Right lobe of liver (tissue), 6 donors: ENCODE measurements at regions not wholly inside any gene's neighbourhood (a gene's known extent, or its start where the extent isn't known, plus 50 kb on each side); places are given as distances from the start of the nearest gene placed in this dataset.
A peak's percentile ranks its signal among the peaks of the same experiment; 100 is the strongest.

Experiments used
- ATAC-seq, 4 donors: fragments of 200-7000 bp; cut with Tn5 transposase; one replicate each; pipeline ENCODE4 v1.9.1; 2020; ENCODE audit warnings: mild to moderate bottlenecking in 4 of 4, moderate library complexity in 4 of 4
- DNase-seq, 3 donors: peaks; one replicate each; pipeline ENCODE4 v3.0.0-alpha.2; 2020
- H3K27ac ChIP-seq, 3 donors: fragments of 200-600 bp; one replicate each; pipeline ENCODE4 v1.8.0; 2022
- H3K27me3 ChIP-seq, 2 donors: fragments of 200-600 bp; one replicate each; pipeline ENCODE4 v1.8.0; 2022
- H3K36me3 ChIP-seq, 4 donors: fragments of 200-600 bp; sonication (generic) in 1 of 4; one replicate each; pipeline versions ENCODE4 v1.5.1 to v1.8.0; 2017 to 2022; ENCODE audit warnings: control low read depth in 1 of 4
- H3K4me1 ChIP-seq, 4 donors: fragments of 200-600 bp; sonication (generic) in 1 of 4; one replicate each; pipeline versions ENCODE4 v1.5.1 to v1.8.0; 2017 to 2022; ENCODE audit warnings: control low read depth in 1 of 4
- H3K4me3 ChIP-seq, 3 donors: fragments of 200-600 bp; one replicate each; pipeline ENCODE4 v1.8.0; 2022
- H3K9me3 ChIP-seq, 4 donors: fragments of 200-600 bp; sonication (generic) in 1 of 4; one replicate each; pipeline versions ENCODE4 v1.5.1 to v1.8.0; 2017 to 2022; ENCODE audit warnings: control low read depth in 1 of 4
- CTCF ChIP-seq, 4 donors: fragments of 200-600 bp in 3 of 4; fragments of 450-650 bp in 1 of 4; IDR thresholded peaks; one replicate each; pipeline versions ENCODE4 v1.5.1 to v1.8.0; 2016 to 2022; ENCODE audit warnings: antibody characterized with exemption in 4 of 4, mild to moderate bottlenecking in 2 of 4
- POLR2A ChIP-seq: fragments of 450-650 bp; IDR thresholded peaks from one replicate; pipeline ENCODE4 v1.6.1; 2017; ENCODE audit warnings: antibody characterized with exemption, mild to moderate bottlenecking
- WGBS: methylation state at CpG from one replicate; pipeline ENCODE4 v1.1.6; 2018; ENCODE audit warnings: low coverage, low lambda C conversion rate; ENCODE audit not compliant: insufficient coverage; ENCODE audit errors: missing lambda C conversion rate; 5-methylcytosine and 5-hydroxymethylcytosine counted together
- intact Hi-C, 2 donors: fragments of 100-400 bp; cut with DNase I; formaldehyde crosslinking; loops; one replicate each; pipeline versions ENCODE4 v1.11.2 to v1.14.1; 2022
- donor health status: DM: no; HTN: yes; CAD: no.
- donor health status: DM: no; HTN: no; CAD: no.
- donor health status: DM: no; HTN: no; CAD: no.
- donor health status: DM: no; HTN: yes; CAD: no.
- donor health status: DM: no; HTN: yes; CAD: no.

GRCh38 chr22:49308300-49308699 is 519.4 kb downstream of the BRD1 start:
- H3K36me3 ChIP-seq = no peaks in the 10 kb centered on the region
- H3K4me1 ChIP-seq = no peaks in the 10 kb centered on the region
- H3K9me3 ChIP-seq = no peaks in the 10 kb centered on the region
- TF ChIP-seq POLR2A (no peak), CTCF (IDR thresholded peaks at IDR 0.05) (no peak)
- no peak overlapping the region for H3K27ac ChIP-seq
- WGBS = 65% methylated on average over 11 of the region's 11 CpGs
- H3K4me3 ChIP-seq = no peak overlapping the region
- intact Hi-C loops = no loop called here
- H3K27me3 ChIP-seq = no peaks in the 10 kb centered on the region
- no peak for ATAC-seq
- peak in 1 of 3 donors; percentile 11 for DNase-seq

GRCh38 chr22:49307870-49308269 is 519.8 kb downstream of the BRD1 start:
- DNase-seq = peak in 2 of 3 donors; percentile 24 to 33
- Histone ChIP-seq H3K4me1 (no peaks in the 10 kb centered on the region), H3K27ac (no peak overlapping the region), H3K27me3 (no peaks in the 10 kb centered on the region), H3K36me3 (no peaks in the 10 kb centered on the region), H3K9me3 (no peaks in the 10 kb centered on the region), H3K4me3 (no peak overlapping the region)
- intact Hi-C loops = no loop called here
- ATAC-seq = no peak
- TF ChIP-seq POLR2A (no peak), CTCF (IDR thresholded peaks at IDR 0.05) (no peak)
- 52% methylated on average over 5 of the region's 16 CpGs for WGBS

DNA sequence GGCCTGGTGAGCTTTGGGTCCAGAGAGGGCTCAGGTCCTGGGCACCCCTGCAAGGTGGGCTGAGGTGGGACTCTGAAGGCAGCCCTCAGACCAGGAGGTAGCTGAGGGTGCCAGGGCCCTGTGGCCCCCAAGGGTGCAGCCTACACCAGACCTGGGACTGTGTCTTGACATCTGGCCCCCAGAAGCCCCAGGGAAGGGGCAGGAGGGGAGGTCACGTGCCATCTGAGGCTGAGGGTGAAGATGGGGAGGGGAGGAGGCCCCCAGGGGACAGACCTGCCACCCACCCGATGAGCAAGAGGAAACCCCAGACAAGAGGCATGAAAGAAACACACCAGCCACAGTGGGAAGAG is 520.2 kb downstream of the BRD1 start:
- Histone ChIP-seq H3K9me3 (no peaks in the 10 kb centered on the region), H3K27ac (no peak overlapping the region), H3K36me3 (no peaks in the 10 kb centered on the region), H3K4me3 (no peak overlapping the region), H3K4me1 (no peaks in the 10 kb centered on the region), H3K27me3 (no peaks in the 10 kb centered on the region)
- TF ChIP-seq CTCF (IDR thresholded peaks at IDR 0.05) (no peak), POLR2A (no peak)
- WGBS = 50% methylated on average over 1 of the region's 2 CpGs
- intact Hi-C loops = no loop called here
- ATAC-seq (no peak), DNase-seq (peak in 1 of 3 donors; percentile 39)

DNA sequence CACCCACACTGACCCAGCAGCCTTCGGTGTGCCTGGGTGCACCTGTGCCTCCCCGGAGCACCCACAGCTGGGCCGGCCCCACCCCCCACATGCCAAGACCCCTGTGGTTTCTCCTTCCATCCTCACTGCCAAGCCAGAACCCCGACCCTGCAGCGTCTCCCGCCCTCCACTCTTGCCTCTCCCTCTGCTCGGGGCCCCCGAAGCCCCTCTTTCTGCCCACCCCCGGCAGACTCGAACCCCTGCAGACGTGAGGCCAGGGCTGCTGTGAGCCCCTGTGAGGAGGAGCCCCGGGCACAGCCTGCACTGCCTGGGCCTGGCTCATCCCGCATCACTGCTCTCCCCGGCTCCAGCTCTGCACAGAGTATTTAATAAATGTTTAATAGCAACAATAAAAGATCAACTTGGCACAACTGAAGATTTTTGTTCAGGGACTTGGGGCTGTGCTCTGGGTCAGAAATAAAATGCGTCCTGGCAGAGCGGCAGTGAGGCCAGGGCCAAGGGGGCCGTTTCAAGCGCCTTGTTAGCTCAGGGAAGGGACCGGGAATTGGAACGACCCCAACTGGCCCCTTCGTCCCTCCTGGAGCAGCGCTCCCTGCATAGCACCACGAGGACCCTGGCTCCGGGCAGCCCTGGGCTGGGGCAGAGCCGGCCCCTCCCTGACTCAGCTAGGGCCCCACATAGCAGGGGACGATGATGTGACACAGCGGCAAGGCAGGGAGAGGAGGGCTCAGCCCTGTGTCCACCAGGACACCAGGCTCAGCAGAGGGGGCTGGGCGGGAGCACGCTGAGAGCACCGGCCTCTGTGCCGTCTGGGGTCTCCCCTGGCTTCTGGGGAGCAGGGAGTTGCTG is 520.8 kb downstream of the BRD1 start:
- no peaks in the 10 kb centered on the region for H3K27me3 ChIP-seq
- H3K9me3 ChIP-seq = no peaks in the 10 kb centered on the region
- DNase-seq = peak; percentile 10 to 48 (median 29)
- H3K4me1 ChIP-seq = no peaks in the 10 kb centered on the region
- no peak overlapping the region for H3K27ac ChIP-seq
- H3K36me3 ChIP-seq = no peaks in the 10 kb centered on the region
- no peak overlapping the region for H3K4me3 ChIP-seq
- intact Hi-C loops = no loop called here
- 41% methylated on average over 5 of the region's 31 CpGs for WGBS
- TF ChIP-seq POLR2A = no peak
- TF ChIP-seq CTCF (IDR thresholded peaks at IDR 0.05) = no peak
- no peak for ATAC-seq
